ENCODE measurements at regions not wholly inside any gene's neighbourhood (a gene's known extent, or its start where the extent isn't known, plus 50 kb on each side); places are given as distances from the start of the nearest gene placed in this dataset.

GRCh38 chr4:63757929-63758328 is 651.3 kb downstream of the TECRL start:
- Histone ChIP-seq H3K4me1 (ENCODE audit: insufficient read depth) (no peaks in the 10 kb centered on the region), H3K9me2 (ENCODE audit: insufficient read depth) (no peaks in the 10 kb centered on the region), H3K4me2 (no peak overlapping the region), H3K36me3 (ENCODE audit: insufficient read depth) (no peaks in the 10 kb centered on the region), H2AFZ (no peak overlapping the region), H3K4me3 (no peak overlapping the region), H3F3A (replicated peaks; ENCODE audit: low read depth) (no peaks in the 10 kb centered on the region), H3K27me3 (ENCODE audit: insufficient read depth) (no peaks in the 10 kb centered on the region), H3K27ac (ENCODE audit: low read depth) (no peak overlapping the region), H4K20me1 (replicated peaks; ENCODE audit: insufficient read depth) (no peaks in the 10 kb centered on the region), H3K79me2 (replicated peaks; ENCODE audit: insufficient read depth) (no peaks in the 10 kb centered on the region)
- Mint-ChIP-seq H3K36me3 (ENCODE audit: low read depth) (no peaks in the 10 kb centered on the region), H3K4me3 (no peak overlapping the region), H3K27ac (no peak overlapping the region), H3K4me1 (no peaks in the 10 kb centered on the region), H3K9me3 (no peaks in the 10 kb centered on the region; the same call in 2 of the 3 replicates), H3K27me3 (ENCODE audit: insufficient read depth, low read depth, poor library complexity) (no peaks in the 10 kb centered on the region)
- no peak for DNase-seq (ENCODE audit: low spot score)
- no peak for ATAC-seq
- TF ChIP-seq EZH2 (IDR thresholded peaks at IDR 0.05; ENCODE audit: low read depth, unreplicated experiment) (no peak), JUNB (IDR thresholded peaks at IDR 0.05; ENCODE audit: unreplicated experiment) (no peak), EZH2phosphoT487 (IDR thresholded peaks at IDR 0.05; ENCODE audit: unreplicated experiment) (no peak), ZNF114 (CRISPR knock-in tag; IDR thresholded peaks at IDR 0.05) (no peak), ZNF462 (CRISPR knock-in tag; IDR thresholded peaks at IDR 0.05) (no peak), ETS1 (IDR thresholded peaks at IDR 0.05) (no peak), STAT1 (IDR thresholded peaks at IDR 0.05; ENCODE audit: unreplicated experiment) (no peak), CTCF (conservative IDR thresholded peaks at IDR 0.05; ENCODE audit: low read depth in 2 of 2) (no peak), POLR2AphosphoS5 (IDR thresholded peaks at IDR 0.05; ENCODE audit: low read depth) (no peak), REST (IDR thresholded peaks at IDR 0.05; ENCODE audit: unreplicated experiment) (no peak), ZNF331 (CRISPR knock-in tag; IDR thresholded peaks at IDR 0.05; ENCODE audit: low read depth) (no peak), NANOG (IDR thresholded peaks at IDR 0.05; ENCODE audit: borderline replicate concordance) (no peak), CREB1 (CRISPR knock-in tag; IDR thresholded peaks at IDR 0.05; ENCODE audit: low read depth) (no peak)
